GM12865 (cell line): ENCODE measurements at regions not wholly inside any gene's neighbourhood (a gene's known extent, or its start where the extent isn't known, plus 50 kb on each side); places are given as distances from the start of the nearest gene placed in this dataset.

Source experiments
- DNase-seq: peaks from one replicate; pipeline ENCODE4 v3.0.0; 2010; ENCODE audit warnings: low read depth
- H3K4me3 ChIP-seq: 2 replicates; pipeline ENCODE4 v1.5.1; 2011; ENCODE audit warnings: mild to moderate bottlenecking, low read depth, low read length, control low read depth
- TF ChIP-seq, protein P1 (sequence below): IDR thresholded peaks from 2 replicates; pipeline ENCODE4 v1.5.1; 2011; ENCODE audit warnings: low read length, control low read depth, low read depth, inconsistent platforms; ENCODE audit not compliant: insufficient read depth; ENCODE audit errors: missing control alignments

DNA sequence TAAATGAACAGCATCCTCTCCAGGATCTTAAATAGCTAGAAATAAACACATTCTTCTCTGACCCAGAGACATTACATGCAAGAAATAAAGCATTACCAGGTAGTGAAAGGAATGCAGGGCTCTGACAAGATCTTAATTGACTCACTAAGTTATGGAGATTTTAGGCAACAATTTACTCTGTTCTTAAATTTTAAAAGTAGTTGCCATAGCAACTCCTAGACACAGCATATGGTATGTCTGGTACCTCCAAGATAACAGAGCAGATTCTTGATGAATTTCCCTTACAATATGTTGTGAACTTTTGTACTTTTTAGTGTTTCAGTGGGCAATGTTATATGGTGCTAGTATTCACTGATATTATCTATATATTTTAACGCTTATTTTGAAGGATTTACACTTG, 76.7 kb upstream of the G2E3 start:
- no peak for DNase-seq
- H3K4me3 ChIP-seq = no peak overlapping the region
- TF ChIP-seq, protein P1, sequence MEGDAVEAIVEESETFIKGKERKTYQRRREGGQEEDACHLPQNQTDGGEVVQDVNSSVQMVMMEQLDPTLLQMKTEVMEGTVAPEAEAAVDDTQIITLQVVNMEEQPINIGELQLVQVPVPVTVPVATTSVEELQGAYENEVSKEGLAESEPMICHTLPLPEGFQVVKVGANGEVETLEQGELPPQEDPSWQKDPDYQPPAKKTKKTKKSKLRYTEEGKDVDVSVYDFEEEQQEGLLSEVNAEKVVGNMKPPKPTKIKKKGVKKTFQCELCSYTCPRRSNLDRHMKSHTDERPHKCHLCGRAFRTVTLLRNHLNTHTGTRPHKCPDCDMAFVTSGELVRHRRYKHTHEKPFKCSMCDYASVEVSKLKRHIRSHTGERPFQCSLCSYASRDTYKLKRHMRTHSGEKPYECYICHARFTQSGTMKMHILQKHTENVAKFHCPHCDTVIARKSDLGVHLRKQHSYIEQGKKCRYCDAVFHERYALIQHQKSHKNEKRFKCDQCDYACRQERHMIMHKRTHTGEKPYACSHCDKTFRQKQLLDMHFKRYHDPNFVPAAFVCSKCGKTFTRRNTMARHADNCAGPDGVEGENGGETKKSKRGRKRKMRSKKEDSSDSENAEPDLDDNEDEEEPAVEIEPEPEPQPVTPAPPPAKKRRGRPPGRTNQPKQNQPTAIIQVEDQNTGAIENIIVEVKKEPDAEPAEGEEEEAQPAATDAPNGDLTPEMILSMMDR = no peak

DNA sequence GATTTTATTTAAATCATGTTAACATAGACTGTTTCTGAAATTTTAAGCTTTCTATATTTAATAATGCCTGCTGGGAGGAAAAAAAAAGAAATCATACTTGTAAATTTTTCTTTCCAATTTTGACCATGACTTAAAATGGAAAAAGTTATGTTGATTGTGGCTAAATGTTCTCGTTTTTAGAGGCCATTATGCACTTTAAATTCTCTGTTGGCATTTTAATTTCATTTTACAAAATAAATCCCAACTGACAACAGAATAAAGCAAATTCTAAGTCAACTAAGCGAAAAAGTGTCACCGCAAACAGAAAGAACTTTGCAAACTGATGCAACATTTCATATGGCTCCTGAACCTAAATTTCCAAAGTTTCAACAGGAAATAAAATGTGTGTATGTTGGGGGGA, 74.8 kb upstream of the G2E3 start:
- TF ChIP-seq, protein P1 = no peak

DNA sequence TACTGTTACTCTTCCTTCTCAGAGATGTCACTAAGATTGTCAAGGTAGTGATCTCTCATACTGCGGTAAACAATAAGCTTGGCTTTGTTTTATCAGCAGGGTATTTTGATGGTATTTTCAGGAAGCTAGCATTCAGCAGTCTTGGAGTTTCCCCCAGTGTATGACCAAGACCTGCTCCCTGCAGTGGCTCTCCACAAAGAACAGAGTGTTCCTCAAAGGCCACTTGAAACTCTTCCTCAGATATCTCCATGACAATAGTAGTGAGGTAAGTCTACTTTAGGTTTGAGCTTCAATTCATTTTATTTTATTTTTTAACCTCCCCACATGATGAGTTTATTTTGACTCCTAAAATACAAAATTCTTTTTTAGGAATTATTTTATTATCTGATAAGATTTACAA, 74.0 kb upstream of the G2E3 start:
- no peak overlapping the region for H3K4me3 ChIP-seq
- DNase-seq = no peak
- TF ChIP-seq, protein P1 = no peak

More for the DNA sequence above, 74.8 kb upstream of the G2E3 start:
- H3K4me3 ChIP-seq = no peak overlapping the region
- no peak for DNase-seq

DNA sequence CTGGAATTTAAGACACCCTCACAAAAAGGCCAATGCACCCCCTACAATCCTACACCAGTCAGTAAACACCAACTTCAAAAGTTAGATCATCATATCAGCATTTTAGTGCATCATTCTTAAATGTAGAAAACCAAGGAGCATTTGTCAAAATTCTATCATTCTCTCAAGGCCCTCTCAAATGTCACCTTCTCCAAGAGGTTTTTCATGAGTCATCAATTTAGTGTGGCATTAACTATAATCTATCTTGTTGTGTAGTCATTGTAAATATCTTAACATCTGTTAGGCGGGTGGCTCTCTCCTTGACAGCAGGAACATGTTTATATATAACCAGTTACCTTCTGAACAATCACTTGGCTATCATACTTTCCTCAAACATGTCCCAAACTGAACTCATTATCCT, 62.1 kb upstream of the G2E3 start:
- DNase-seq = no peak
- H3K4me3 ChIP-seq = no peak overlapping the region
- TF ChIP-seq, protein P1 = no peak

DNA sequence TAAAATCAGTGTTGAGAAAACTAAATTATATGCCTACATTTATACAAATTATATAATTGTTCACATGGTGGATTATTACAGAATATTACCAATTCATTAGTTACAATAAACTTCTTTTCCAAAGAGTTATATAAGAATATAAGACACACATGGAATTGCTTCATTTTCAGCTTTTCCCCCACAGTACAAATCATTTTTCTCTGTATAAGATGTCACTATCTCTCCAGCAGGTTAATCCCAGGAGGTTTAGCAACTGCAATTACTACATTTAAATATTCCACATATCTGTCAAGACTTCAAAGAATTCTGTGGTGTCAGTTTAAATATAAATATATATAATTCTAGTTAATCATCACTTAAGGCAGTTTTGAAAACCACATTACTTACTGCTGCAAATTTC, 59.6 kb upstream of the G2E3 start:
- TF ChIP-seq, protein P1 = no peak
- H3K4me3 ChIP-seq = no peak overlapping the region
- no peak for DNase-seq

DNA sequence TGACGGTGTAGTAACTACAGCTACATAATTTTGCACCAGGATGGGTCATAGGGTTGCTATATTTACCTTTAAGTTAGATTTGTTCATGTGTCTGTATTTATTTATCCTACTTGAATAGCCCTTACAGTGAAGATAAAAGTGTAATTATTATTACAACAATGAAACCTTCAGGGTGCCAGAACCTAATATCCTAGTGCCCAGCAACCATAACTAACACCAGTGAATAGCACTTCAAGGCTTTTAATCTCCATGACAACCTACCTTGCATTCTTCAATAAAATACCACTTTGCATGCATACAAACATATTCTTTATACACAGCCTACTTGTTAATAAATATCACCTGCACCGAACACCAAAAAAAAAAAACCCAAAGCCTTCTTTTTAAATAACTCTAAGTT, 58.7 kb upstream of the G2E3 start:
- no peak overlapping the region for H3K4me3 ChIP-seq
- TF ChIP-seq, protein P1 = no peak
- no peak for DNase-seq

DNA sequence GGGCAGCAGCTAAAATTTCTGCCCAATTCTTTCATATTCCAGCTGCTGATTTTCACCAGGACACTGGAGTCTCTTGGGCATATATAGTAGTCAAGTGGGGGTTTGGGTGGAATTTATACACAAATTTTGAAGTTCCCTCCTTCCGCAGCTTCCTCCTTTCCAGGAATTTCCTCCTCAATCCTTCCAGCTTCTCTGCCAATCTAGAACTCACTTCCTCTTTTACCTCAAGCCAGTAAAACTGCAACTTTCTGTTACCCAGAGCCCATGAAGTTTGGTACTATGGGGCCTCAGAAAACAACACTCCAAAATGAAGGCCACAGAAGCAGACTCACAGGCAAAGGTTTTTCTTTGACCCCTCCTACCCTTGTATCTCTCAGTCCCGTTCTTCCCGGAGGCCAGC, 51.7 kb upstream of the G2E3 start:
- TF ChIP-seq, protein P1 = no peak
- H3K4me3 ChIP-seq = no peak overlapping the region
- no peak for DNase-seq
